Esophagus muscularis mucosa (tissue), 3 donors: ENCODE measurements at regions not wholly inside any gene's neighbourhood (a gene's known extent, or its start where the extent isn't known, plus 50 kb on each side); places are given as distances from the start of the nearest gene placed in this dataset.

Experiments
- POLR2A ChIP-seq: fragments of 450-650 bp; IDR thresholded peaks from one replicate; pipeline ENCODE4 v1.6.1; 2017; ENCODE audit warnings: antibody characterized with exemption, moderate library complexity, mild to moderate bottlenecking, low read depth
- POLR2AphosphoS5 ChIP-seq, 2 donors: sonication (generic); formaldehyde crosslinking; IDR thresholded peaks; one replicate each; pipeline ENCODE4 v1.6.1; 2017; ENCODE audit warnings: antibody characterized with exemption in 2 of 2
- TF ChIP-seq, protein P1 (sequence below), 3 experiments: fragments of 200-600 bp in 2 of 3; fragments of 450-650 bp in 1 of 3; sonication (generic) in 2 of 3; IDR thresholded peaks; one replicate each; pipeline ENCODE4 v1.5.1; 2017 to 2019; ENCODE audit warnings: antibody characterized with exemption in 3 of 3, mild to moderate bottlenecking in 2 of 3, moderate library complexity in 1 of 3

- TF ChIP-seq, protein P1, sequence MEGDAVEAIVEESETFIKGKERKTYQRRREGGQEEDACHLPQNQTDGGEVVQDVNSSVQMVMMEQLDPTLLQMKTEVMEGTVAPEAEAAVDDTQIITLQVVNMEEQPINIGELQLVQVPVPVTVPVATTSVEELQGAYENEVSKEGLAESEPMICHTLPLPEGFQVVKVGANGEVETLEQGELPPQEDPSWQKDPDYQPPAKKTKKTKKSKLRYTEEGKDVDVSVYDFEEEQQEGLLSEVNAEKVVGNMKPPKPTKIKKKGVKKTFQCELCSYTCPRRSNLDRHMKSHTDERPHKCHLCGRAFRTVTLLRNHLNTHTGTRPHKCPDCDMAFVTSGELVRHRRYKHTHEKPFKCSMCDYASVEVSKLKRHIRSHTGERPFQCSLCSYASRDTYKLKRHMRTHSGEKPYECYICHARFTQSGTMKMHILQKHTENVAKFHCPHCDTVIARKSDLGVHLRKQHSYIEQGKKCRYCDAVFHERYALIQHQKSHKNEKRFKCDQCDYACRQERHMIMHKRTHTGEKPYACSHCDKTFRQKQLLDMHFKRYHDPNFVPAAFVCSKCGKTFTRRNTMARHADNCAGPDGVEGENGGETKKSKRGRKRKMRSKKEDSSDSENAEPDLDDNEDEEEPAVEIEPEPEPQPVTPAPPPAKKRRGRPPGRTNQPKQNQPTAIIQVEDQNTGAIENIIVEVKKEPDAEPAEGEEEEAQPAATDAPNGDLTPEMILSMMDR (IDR thresholded peaks at IDR 0.05): no peak
- TF ChIP-seq POLR2A (no peak), POLR2AphosphoS5 (IDR thresholded peaks at IDR 0.05) (no peak)
Measured at GRCh38 chr6:87971605-87972262, 75.9 kb upstream of the SPACA1 start.
